Activated B cell treated with CpG ODN at 0.5 μM for 24 hours (primary cell): ENCODE measurements at regions not wholly inside any gene's neighbourhood (a gene's known extent, or its start where the extent isn't known, plus 50 kb on each side); places are given as distances from the start of the nearest gene placed in this dataset.
"Not testable (repeated sequence)": the region's sequence is repeated elsewhere in the genome, so short reads cannot be mapped to it uniquely, and the experiment has no call there.

Experiments
- ATAC-seq: fragments of 200-7000 bp; cut with Tn5 transposase; one replicate; pipeline ENCODE4 v1.10.0; 2021; ENCODE audit warnings: low read depth, mild to moderate bottlenecking, moderate library complexity
- CTCF ChIA-PET: fragments of 350-600 bp; sonication (Branson Sonifier 250); formaldehyde crosslinking; loops from one replicate; lab custom pipeline; 2021; ENCODE audit warnings: antibody characterized with exemption; lab: Charles Lee
- POLR2A ChIA-PET: fragments of 350-600 bp; sonication (Branson Sonifier 250); formaldehyde crosslinking; loops from one replicate; lab custom pipeline; 2021; ENCODE audit warnings: antibody characterized with exemption; lab: Charles Lee
- DNase-seq: peaks from one replicate; pipeline ENCODE4 v3.0.0; 2022
- H3K27ac Mint-ChIP-seq: one replicate; pipeline ENCODE4 v1.8.0; 2020; ENCODE audit warnings: mixed read lengths
- H3K27me3 Mint-ChIP-seq: one replicate; pipeline ENCODE4 v1.8.0; 2021; ENCODE audit warnings: mixed read lengths
- H3K36me3 Mint-ChIP-seq: one replicate; pipeline ENCODE4 v1.8.0; 2021; ENCODE audit warnings: low read depth, mixed read lengths
- H3K4me1 Mint-ChIP-seq: one replicate; pipeline ENCODE4 v1.8.0; 2021; ENCODE audit warnings: mixed read lengths
- H3K4me3 Mint-ChIP-seq: one replicate; pipeline ENCODE4 v1.8.0; 2020; ENCODE audit warnings: mild to moderate bottlenecking, mixed read lengths
- H3K9me3 Mint-ChIP-seq: one replicate; pipeline ENCODE4 v1.8.0; 2020; ENCODE audit warnings: mixed read lengths
- intact Hi-C: fragments of 100-400 bp; cut with micrococcal nuclease; formaldehyde crosslinking; loops from one replicate; pipeline ENCODE4 v1.15.1; 2024
- TF ChIP-seq, protein P1 (sequence below): fragments of 200-600 bp; IDR thresholded peaks from one replicate; pipeline ENCODE4 v1.8.0; 2022; ENCODE audit warnings: antibody characterized with exemption, mild to moderate bottlenecking

DNA sequence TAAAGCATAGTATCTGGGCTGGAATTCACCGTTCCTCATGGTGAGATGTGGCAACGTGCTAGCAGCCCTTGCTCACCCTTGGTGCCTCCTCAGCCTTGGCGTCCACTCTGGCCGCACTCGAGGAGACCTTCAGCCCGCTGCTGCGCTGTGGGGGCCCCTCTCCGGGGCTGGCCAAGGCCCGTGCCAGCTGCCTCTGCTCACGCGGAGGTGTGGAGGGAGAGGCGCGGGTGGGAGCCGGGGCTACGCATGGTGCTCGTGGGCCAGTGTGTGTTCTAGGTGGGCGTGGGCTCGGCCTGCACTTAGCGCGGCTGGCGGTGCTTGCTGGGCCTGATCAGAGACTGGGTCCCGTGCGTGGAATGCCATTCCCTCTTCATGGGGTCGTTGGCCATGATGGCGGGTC, 424.2 kb downstream of the KCTD16 start:
- Mint-ChIP-seq H3K4me1 (no peaks in the 10 kb centered on the region), H3K36me3 (no peaks in the 10 kb centered on the region), H3K9me3 (peaks cover 2% of the 10 kb centered on the region), H3K27me3 (peaks cover 1% of the 10 kb centered on the region), H3K27ac (no peak overlapping the region), H3K4me3 (no peak overlapping the region)
- TF ChIP-seq, protein P1, sequence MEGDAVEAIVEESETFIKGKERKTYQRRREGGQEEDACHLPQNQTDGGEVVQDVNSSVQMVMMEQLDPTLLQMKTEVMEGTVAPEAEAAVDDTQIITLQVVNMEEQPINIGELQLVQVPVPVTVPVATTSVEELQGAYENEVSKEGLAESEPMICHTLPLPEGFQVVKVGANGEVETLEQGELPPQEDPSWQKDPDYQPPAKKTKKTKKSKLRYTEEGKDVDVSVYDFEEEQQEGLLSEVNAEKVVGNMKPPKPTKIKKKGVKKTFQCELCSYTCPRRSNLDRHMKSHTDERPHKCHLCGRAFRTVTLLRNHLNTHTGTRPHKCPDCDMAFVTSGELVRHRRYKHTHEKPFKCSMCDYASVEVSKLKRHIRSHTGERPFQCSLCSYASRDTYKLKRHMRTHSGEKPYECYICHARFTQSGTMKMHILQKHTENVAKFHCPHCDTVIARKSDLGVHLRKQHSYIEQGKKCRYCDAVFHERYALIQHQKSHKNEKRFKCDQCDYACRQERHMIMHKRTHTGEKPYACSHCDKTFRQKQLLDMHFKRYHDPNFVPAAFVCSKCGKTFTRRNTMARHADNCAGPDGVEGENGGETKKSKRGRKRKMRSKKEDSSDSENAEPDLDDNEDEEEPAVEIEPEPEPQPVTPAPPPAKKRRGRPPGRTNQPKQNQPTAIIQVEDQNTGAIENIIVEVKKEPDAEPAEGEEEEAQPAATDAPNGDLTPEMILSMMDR: no peak
- CTCF ChIA-PET: no interaction called here
- POLR2A ChIA-PET: no interaction called here
- intact Hi-C loops: no loop called here
- no peak for DNase-seq
- ATAC-seq: no peak

DNA sequence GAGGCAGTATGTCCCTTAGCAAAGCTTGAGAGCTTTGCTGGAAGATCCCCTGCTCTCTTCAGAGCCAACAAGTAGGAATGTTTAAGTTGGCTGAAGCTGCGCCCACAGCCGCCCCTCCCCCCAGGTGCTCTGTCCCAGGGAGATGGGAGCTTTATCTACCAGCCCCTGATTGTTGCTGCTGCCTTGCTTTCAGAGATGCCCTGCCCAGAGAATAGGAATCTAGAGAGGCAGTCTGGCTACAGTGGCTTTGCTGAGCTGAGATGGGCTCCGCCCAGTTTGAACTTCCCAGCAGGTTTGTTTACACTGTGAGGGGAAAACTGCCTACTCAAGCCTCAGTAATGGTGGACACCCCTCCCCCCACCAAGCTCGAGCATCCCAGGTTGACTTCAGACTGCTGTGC, 423.6 kb downstream of the KCTD16 start:
- H3K27ac Mint-ChIP-seq, intact Hi-C loops, DNase-seq, CTCF ChIA-PET, H3K36me3 Mint-ChIP-seq, H3K4me1 Mint-ChIP-seq, H3K27me3 Mint-ChIP-seq, POLR2A ChIA-PET, H3K4me3 Mint-ChIP-seq, H3K9me3 Mint-ChIP-seq, ATAC-seq: not testable (repeated sequence)

DNA sequence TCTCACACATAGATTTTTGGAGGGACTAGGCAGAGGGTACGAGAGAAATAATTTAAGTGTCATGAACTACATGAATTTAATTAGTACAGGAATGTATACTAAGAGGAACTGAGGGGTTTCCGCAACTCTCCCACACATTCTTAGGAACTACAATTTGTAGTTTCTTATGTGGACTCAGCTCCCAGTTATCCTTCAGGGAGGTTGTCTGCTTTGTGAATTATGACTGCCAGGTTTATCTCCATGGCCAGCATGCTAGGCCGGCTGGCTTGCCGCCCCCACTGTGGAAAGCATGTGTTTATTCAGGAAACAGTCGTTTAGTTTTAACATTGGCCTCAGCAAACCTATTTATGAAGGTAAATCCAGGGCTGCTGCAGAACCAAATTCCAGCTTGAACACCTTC, 415.0 kb downstream of the KCTD16 start:
- Mint-ChIP-seq H3K27me3 (no peaks in the 10 kb centered on the region), H3K27ac (no peak overlapping the region), H3K36me3 (no peaks in the 10 kb centered on the region), H3K4me1 (no peaks in the 10 kb centered on the region), H3K4me3 (no peak overlapping the region), H3K9me3 (peaks cover 2% of the 10 kb centered on the region)
- ATAC-seq (no peak), DNase-seq (no peak)
- TF ChIP-seq, protein P1: no peak
- intact Hi-C loops: no loop called here
- POLR2A ChIA-PET: no interaction called here
- CTCF ChIA-PET: no interaction called here

DNA sequence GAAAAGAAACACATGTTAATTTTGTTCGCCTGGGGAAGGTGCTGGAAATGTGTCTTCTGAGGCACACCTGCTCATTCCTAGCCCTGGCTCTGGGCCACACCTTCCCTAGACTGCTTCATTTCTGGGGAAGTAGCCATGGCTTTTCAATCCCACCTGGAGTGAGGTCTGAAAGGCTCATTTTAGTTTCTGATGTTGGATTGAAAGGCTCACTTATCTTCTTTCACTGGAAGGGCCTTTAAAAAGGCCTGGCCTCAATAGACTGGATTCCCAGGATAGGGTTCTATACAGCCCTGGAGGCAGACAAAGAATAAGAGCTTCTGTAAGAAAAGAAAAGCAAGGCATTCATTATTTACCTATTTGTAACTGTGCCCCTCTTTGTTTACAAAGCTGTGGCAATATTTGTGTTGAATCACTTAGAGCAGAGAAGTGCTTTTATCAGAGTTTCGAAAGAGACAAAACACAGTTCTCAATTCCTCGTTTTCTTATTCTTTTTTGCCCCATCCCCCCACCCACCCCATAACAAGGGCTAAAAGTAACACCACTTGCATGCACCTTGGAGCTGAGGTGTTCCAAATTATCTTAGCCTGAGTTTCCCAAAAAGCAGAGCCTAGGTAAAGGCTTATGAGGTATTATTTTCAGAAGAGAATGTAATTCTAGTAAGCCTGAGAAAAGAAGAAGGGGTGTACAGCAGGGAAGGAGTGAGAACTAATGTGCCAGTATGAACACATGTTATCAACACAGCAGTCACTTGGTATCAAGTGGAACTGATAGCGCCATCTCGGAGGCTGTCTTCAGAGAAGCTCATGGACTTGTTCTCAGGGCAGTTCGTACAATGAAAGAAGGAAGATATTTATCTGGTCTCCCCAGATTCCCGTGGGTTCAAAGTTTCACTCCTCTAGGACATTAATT, 413.1 kb downstream of the KCTD16 start:
- intact Hi-C loops: no loop called here
- ChIA-PET POLR2A (no interaction called here), CTCF (no interaction called here)
- peaks cover 2% of the 10 kb centered on the region for H3K9me3 Mint-ChIP-seq
- H3K27me3 Mint-ChIP-seq: no peaks in the 10 kb centered on the region
- H3K27ac Mint-ChIP-seq: no peak overlapping the region
- no peaks in the 10 kb centered on the region for H3K36me3 Mint-ChIP-seq
- no peaks in the 10 kb centered on the region for H3K4me1 Mint-ChIP-seq
- no peak for ATAC-seq
- no peak for DNase-seq
- TF ChIP-seq, protein P1: no peak
- no peak overlapping the region for H3K4me3 Mint-ChIP-seq

DNA sequence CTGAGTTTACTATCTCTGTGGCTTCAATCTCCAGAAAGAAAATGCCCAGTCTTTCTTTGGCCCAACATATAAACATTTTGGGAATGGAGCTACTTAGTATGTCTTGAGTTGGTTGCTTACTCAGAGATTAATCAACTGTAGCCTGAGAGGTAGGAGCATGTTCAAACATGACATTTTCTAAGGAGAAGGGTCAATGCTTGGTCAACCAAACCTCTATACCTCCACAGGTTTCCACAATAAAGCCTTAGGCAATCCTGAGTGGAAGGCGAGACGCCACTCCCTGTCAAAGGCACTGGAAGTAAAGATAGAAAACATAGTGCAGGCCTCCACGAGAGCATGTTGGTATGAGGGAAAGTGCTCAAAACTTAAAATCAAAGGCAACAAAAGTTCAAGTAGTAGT, 411.4 kb downstream of the KCTD16 start:
- no peak overlapping the region for H3K4me3 Mint-ChIP-seq
- TF ChIP-seq, protein P1: no peak

More for the DNA sequence above, 411.4 kb downstream of the KCTD16 start:
- Mint-ChIP-seq H3K27ac (no peak overlapping the region), H3K4me1 (no peaks in the 10 kb centered on the region), H3K36me3 (no peaks in the 10 kb centered on the region), H3K9me3 (no peaks in the 10 kb centered on the region), H3K27me3 (no peaks in the 10 kb centered on the region)
- DNase-seq: no peak
- intact Hi-C loops: no loop called here
- ATAC-seq: no peak
- POLR2A ChIA-PET: no interaction called here
- CTCF ChIA-PET: no interaction called here
